Endothelial cell of umbilical vein (primary cell): ENCODE measurements at regions not wholly inside any gene's neighbourhood (a gene's known extent, or its start where the extent isn't known, plus 50 kb on each side); places are given as distances from the start of the nearest gene placed in this dataset.
A peak's percentile ranks its signal among the peaks of the same experiment; 100 is the strongest.

Experiments used
- BruUV-seq: library from RNA; stranded (reverse); fragments of 400-500 nt; replicated peaks from 2 replicates; lab custom pipeline; 2021; lab: Mats Ljungman, UMichigan
- CTCF ChIA-PET: fragments of 300-600, 350-600 bp; sonication (Branson Sonifier 250); formaldehyde crosslinking; loops from one replicate; lab custom pipeline; 2021; ENCODE audit warnings: antibody characterized with exemption, inconsistent platforms; lab: Charles Lee
- POLR2A ChIA-PET: fragments of 300-600, 350-600 bp; sonication (Branson Sonifier 250); formaldehyde crosslinking; loops from one replicate; lab custom pipeline; 2021; ENCODE audit warnings: antibody characterized with exemption, inconsistent platforms; lab: Charles Lee
- DNase-seq: peaks from one replicate; pipeline ENCODE4 v3.0.0-alpha.2; 2011; ENCODE audit warnings: low read depth, low spot score
- FAIRE-seq: peaks from 2 replicates; lab custom pipeline; 2011; peaks lifted over from hg19 to GRCh38; lab: Jason Lieb, UNC
- H2AFZ ChIP-seq: 2 replicates; pipeline ENCODE4 v1.6.0; 2012; ENCODE audit warnings: low read depth, low read length, control low read depth, inconsistent platforms
- H3K27ac ChIP-seq: 2 replicates; pipeline ENCODE4 v1.5.1; 2011; ENCODE audit warnings: low read depth, mild to moderate bottlenecking, control low read depth, low read length, moderate library complexity; ENCODE audit not compliant: insufficient read depth
- H3K27me3 ChIP-seq, 2 experiments: 2 replicates each; pipeline versions ENCODE4 v1.6.0 to v1.6.1; 2011; ENCODE audit warnings: low read length in 2 of 2, mixed read lengths in 1 of 2; ENCODE audit not compliant: control insufficient read depth in 2 of 2, insufficient read depth in 2 of 2
- H3K36me3 ChIP-seq, 2 experiments: 2 replicates in 1 of 2; 3 replicates in 1 of 2; pipeline ENCODE4 v1.5.1; 2011; ENCODE audit warnings: low read length in 2 of 2, mild to moderate bottlenecking in 1 of 2, moderate library complexity in 1 of 2; ENCODE audit not compliant: control insufficient read depth in 2 of 2, insufficient read depth in 2 of 2; ENCODE audit errors: extremely low read depth in 1 of 2
- H3K4me1 ChIP-seq: 3 replicates; pipeline ENCODE4 v1.5.1; 2011; ENCODE audit warnings: mild to moderate bottlenecking, low read length; ENCODE audit not compliant: control insufficient read depth, insufficient read depth; ENCODE audit errors: extremely low read depth
- H3K4me2 ChIP-seq: 2 replicates; pipeline ENCODE4 v1.6.1; 2011; ENCODE audit warnings: low read length, control low read depth, mixed read lengths; ENCODE audit not compliant: insufficient read depth
- H3K4me3 ChIP-seq, 3 experiments: fragments of 200-600 bp in 1 of 3; sonication (generic), shearing (Covaris generic) in 1 of 3; replicated peaks in 1 of 3; 2 replicates each; pipeline ENCODE4 v1.5.1; 2011 to 2016; ENCODE audit warnings: control low read depth in 3 of 3, low read length in 3 of 3, mild to moderate bottlenecking in 2 of 3, inconsistent platforms in 1 of 3, low read depth in 1 of 3, moderate library complexity in 1 of 3; ENCODE audit not compliant: insufficient read depth in 1 of 3
- H3K79me2 ChIP-seq: 2 replicates; pipeline ENCODE4 v1.6.0; 2012; ENCODE audit warnings: low read length, inconsistent platforms; ENCODE audit not compliant: control insufficient read depth, insufficient read depth
- H3K9ac ChIP-seq: replicated peaks from 2 replicates; pipeline ENCODE3; 2011; ENCODE audit warnings: low read length, control low read depth; ENCODE audit not compliant: insufficient read depth; ENCODE audit errors: extremely low read depth
- H3K9me1 ChIP-seq: replicated peaks from 3 replicates; pipeline ENCODE4 v1.6.0; 2011; ENCODE audit warnings: mild to moderate bottlenecking, low read length; ENCODE audit not compliant: control insufficient read depth, insufficient read depth; ENCODE audit errors: extremely low read depth
- H3K9me3 ChIP-seq: replicated peaks from 2 replicates; pipeline ENCODE4 v1.5.1; 2012; ENCODE audit warnings: low read length, inconsistent platforms; ENCODE audit not compliant: control insufficient read depth, insufficient read depth
- H4K20me1 ChIP-seq: replicated peaks from 2 replicates; pipeline ENCODE3; 2011; ENCODE audit warnings: mild to moderate bottlenecking, low read length; ENCODE audit not compliant: control insufficient read depth, insufficient read depth; ENCODE audit errors: extremely low read depth
- EZH2 ChIP-seq: IDR thresholded peaks from 2 replicates; pipeline ENCODE4 v1.6.1; 2012; ENCODE audit warnings: borderline replicate concordance, low read depth, mild to moderate bottlenecking, moderate library complexity, low read length, inconsistent platforms; ENCODE audit not compliant: severe bottlenecking
- GATA2 ChIP-seq: IDR thresholded peaks from 2 replicates; pipeline ENCODE4 v1.7.0; 2011; ENCODE audit warnings: low read depth, mild to moderate bottlenecking, moderate library complexity, mixed read lengths, low read length; ENCODE audit not compliant: insufficient read length, insufficient read depth
- JUN ChIP-seq: IDR thresholded peaks from 2 replicates; pipeline ENCODE4 v1.6.1; 2011; ENCODE audit warnings: borderline replicate concordance, low read depth; ENCODE audit not compliant: insufficient read length, insufficient read depth
- MYC ChIP-seq: IDR thresholded peaks from one replicate; pipeline ENCODE4 v1.6.1; 2011; ENCODE audit warnings: mild to moderate bottlenecking, low read depth, low read length
- POLR2A ChIP-seq: IDR thresholded peaks from 2 replicates; pipeline ENCODE4 v1.6.1; 2012; ENCODE audit warnings: low read depth, mild to moderate bottlenecking, control low read depth, low read length
- dilution Hi-C: fragments of 300-500 bp; cut with MboI; formaldehyde crosslinking; loops from one replicate; pipeline ENCODE4 v1.15.0; 2019; ENCODE audit warnings: low sequenced_read_pairs; ENCODE audit not compliant: extremely low pct_ligation_motif_present
- intact Hi-C: fragments of 100-400 bp; cut with micrococcal nuclease; formaldehyde crosslinking; loops from one replicate; pipeline ENCODE4 v1.10.0; 2022
- TF ChIP-seq, protein P1 (sequence below), 2 donors: IDR thresholded peaks; 1 replicate in 1 of 2; 2 replicates in 1 of 2; pipeline ENCODE4 v1.5.1; 2011; ENCODE audit warnings: low read length in 2 of 2, mild to moderate bottlenecking in 2 of 2, moderate library complexity in 2 of 2, control low read depth in 1 of 2, inconsistent platforms in 1 of 2, low read depth in 1 of 2; ENCODE audit not compliant: insufficient read depth in 1 of 2; ENCODE audit errors: extremely low read depth in 1 of 2

DNA sequence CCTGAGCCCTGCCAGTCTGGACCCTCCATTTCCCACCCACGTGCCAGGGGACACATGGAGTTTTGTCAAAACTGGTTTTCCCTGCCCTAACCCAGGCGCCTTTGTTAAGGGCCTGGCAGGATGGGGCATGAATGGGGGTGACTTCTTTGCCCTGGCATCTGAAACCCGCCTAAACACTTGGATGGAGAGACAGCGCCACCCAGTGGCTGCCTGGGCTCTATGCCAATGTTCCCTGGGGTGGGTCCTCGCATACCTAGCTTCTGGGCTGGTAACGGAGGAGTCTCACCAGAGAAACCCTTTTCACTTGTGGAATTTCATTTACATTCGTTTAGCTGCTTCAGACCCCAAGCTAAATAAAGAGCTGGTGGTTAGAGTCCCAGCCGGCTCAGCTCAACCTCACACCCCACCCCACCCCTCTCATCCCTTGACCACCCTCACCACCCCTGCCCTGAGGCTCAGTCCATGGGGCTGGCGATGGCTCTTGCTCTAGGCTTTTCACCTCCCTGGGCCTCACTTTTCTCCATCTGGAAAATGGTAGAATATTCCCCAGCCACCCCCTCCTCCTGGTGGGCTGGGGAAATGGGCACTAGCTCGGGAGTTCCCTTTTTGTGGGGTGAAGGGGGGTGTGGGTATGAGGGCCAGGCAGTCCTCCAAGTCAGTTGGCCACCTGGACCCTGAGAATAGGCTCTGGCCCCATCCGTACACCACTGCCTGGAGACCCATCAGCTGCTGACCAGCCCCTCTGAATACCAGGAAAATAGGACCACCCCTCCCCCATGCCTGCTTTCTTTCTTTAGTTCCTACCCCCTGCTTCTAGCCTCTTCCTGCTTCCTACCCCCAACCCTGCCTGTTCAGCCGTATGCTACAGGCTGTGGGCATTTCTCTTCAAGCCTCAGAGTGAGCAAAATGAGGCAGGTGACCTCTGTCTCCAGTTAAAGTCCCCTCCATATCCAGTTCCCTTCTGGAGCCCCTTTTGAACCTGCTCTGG is 57.1 kb upstream of the PJA1 start:
- POLR2A ChIA-PET: interaction anchor here (1.9 kb wide), 1 partner anchor 394 kb away, joined by 6 read pairs; the partner anchor contains the start of gene EFNB1
- TF ChIP-seq MYC (no peak), JUN (no peak), EZH2 (no peak), POLR2A (no peak), GATA2 (no peak)
- TF ChIP-seq, protein P1, sequence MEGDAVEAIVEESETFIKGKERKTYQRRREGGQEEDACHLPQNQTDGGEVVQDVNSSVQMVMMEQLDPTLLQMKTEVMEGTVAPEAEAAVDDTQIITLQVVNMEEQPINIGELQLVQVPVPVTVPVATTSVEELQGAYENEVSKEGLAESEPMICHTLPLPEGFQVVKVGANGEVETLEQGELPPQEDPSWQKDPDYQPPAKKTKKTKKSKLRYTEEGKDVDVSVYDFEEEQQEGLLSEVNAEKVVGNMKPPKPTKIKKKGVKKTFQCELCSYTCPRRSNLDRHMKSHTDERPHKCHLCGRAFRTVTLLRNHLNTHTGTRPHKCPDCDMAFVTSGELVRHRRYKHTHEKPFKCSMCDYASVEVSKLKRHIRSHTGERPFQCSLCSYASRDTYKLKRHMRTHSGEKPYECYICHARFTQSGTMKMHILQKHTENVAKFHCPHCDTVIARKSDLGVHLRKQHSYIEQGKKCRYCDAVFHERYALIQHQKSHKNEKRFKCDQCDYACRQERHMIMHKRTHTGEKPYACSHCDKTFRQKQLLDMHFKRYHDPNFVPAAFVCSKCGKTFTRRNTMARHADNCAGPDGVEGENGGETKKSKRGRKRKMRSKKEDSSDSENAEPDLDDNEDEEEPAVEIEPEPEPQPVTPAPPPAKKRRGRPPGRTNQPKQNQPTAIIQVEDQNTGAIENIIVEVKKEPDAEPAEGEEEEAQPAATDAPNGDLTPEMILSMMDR (IDR thresholded peaks at IDR 0.05; ENCODE audit: extremely low read depth in 1 of 2, insufficient read depth in 1 of 2, low read depth in 1 of 2, low read length in 2 of 2): peak; percentile 61 to 76

More for the DNA sequence above, 57.1 kb upstream of the PJA1 start:
- peak; percentile 35 for FAIRE-seq
- no peaks in the 10 kb centered on the region for H3K9me1 ChIP-seq
- no peak overlapping the region for H3K27ac ChIP-seq
- intact Hi-C loops: loop anchor here (1.0 to 10.0 kb wide), 7 partner anchors 62 to 489 kb away; no protein-coding TSS in a partner anchor
- H2AFZ ChIP-seq: no peak overlapping the region
- dilution Hi-C loops: no loop called here
- no peaks in the 10 kb centered on the region for H3K9me3 ChIP-seq
- DNase-seq: peak; percentile 39
- no peaks in the 10 kb centered on the region for H3K79me2 ChIP-seq
- BruUV-seq: no TSS peak
- no peak overlapping the region for H3K9ac ChIP-seq
- no peak overlapping the region for H3K4me3 ChIP-seq
- no peaks in the 10 kb centered on the region for H3K36me3 ChIP-seq
- no peaks in the 10 kb centered on the region for H3K27me3 ChIP-seq
- no peaks in the 10 kb centered on the region for H3K4me1 ChIP-seq
- no peaks in the 10 kb centered on the region for H4K20me1 ChIP-seq
- CTCF ChIA-PET: interaction anchor here (0.6 to 7.1 kb wide), 18 partner anchors 9 to 489 kb away, joined by 3 to 144 read pairs (median 4); partner anchors contain the start of gene EFNB1
- no peak overlapping the region for H3K4me2 ChIP-seq
